Neuronal stem cell (in vitro differentiated cells): ENCODE measurements at regions not wholly inside any gene's neighbourhood (a gene's known extent, or its start where the extent isn't known, plus 50 kb on each side); places are given as distances from the start of the nearest gene placed in this dataset.

Experiments
- DNase-seq: peaks from one replicate; pipeline ENCODE4 v3.0.0-alpha.2; 2013; ENCODE audit warnings: low spot score
- H2AFZ ChIP-seq: one replicate; pipeline ENCODE4 v1.6.1; 2013; ENCODE audit warnings: mild to moderate bottlenecking, low read length, inconsistent platforms
- H2AK5ac ChIP-seq: 2 replicates; pipeline ENCODE4 v1.6.1; 2013; ENCODE audit warnings: low read depth, mild to moderate bottlenecking, inconsistent platforms, low read length, moderate library complexity, mixed read lengths
- H2BK120ac ChIP-seq: 2 replicates; pipeline ENCODE4 v1.6.1; 2013; ENCODE audit warnings: low read depth, mild to moderate bottlenecking, inconsistent platforms, low read length, moderate library complexity, mixed read lengths
- H2BK12ac ChIP-seq: one replicate; pipeline ENCODE4 v1.6.1; 2013; ENCODE audit warnings: low read length, inconsistent platforms
- H2BK15ac ChIP-seq: 2 replicates; pipeline ENCODE4 v1.6.1; 2013; ENCODE audit warnings: mild to moderate bottlenecking, low read length, inconsistent platforms, mixed read lengths
- H2BK5ac ChIP-seq: one replicate; pipeline ENCODE4 v1.6.1; 2013; ENCODE audit warnings: inconsistent platforms, mild to moderate bottlenecking, low read length, moderate library complexity
- H3K14ac ChIP-seq: one replicate; pipeline ENCODE4 v1.6.1; 2013; ENCODE audit warnings: low read length, inconsistent platforms
- H3K18ac ChIP-seq: 2 replicates; pipeline ENCODE4 v1.6.1; 2013; ENCODE audit warnings: low read length, inconsistent platforms
- H3K23ac ChIP-seq: 2 replicates; pipeline ENCODE4 v1.6.1; 2013; ENCODE audit warnings: low read depth, mild to moderate bottlenecking, mixed read lengths, low read length, inconsistent platforms; ENCODE audit not compliant: poor library complexity
- H3K27ac ChIP-seq: replicated peaks from 3 replicates; pipeline ENCODE4 v1.5.1; 2013; ENCODE audit warnings: low read length, inconsistent platforms
- H3K27me3 ChIP-seq, 3 experiments: 2 replicates each; pipeline ENCODE4 v1.6.1; 2013; ENCODE audit warnings: low read length in 3 of 3, mild to moderate bottlenecking in 2 of 3, inconsistent platforms in 1 of 3, low read depth in 1 of 3, mixed read lengths in 1 of 3, moderate library complexity in 1 of 3; ENCODE audit not compliant: control insufficient read depth in 3 of 3, insufficient read depth in 3 of 3
- H3K36me3 ChIP-seq, 2 donors: replicated peaks in 1 of 2; 2 replicates each; pipeline ENCODE4 v1.6.1; 2013; ENCODE audit warnings: low read length in 2 of 2; ENCODE audit not compliant: control insufficient read depth in 2 of 2, insufficient read depth in 2 of 2
- H3K4ac ChIP-seq: 2 replicates; pipeline ENCODE4 v1.6.1; 2013; ENCODE audit warnings: inconsistent platforms, mild to moderate bottlenecking, low read length, moderate library complexity
- H3K4me1 ChIP-seq, 2 donors: 1 replicate in 1 of 2; 2 replicates in 1 of 2; pipeline ENCODE4 v1.6.1; 2013; ENCODE audit warnings: low read length in 2 of 2, low read depth in 1 of 2; ENCODE audit not compliant: control insufficient read depth in 2 of 2, insufficient read depth in 1 of 2
- H3K4me2 ChIP-seq: one replicate; pipeline ENCODE4 v1.6.1; 2013; ENCODE audit warnings: mild to moderate bottlenecking, low read length, inconsistent platforms; ENCODE audit not compliant: insufficient read depth, poor library complexity, severe bottlenecking
- H3K4me3 ChIP-seq, 2 donors: 2 replicates each; pipeline ENCODE4 v1.5.1; 2013; ENCODE audit warnings: low read length in 2 of 2, mild to moderate bottlenecking in 2 of 2, inconsistent platforms in 1 of 2, moderate library complexity in 1 of 2
- H3K79me1 ChIP-seq: one replicate; pipeline ENCODE4 v1.6.1; 2013; ENCODE audit warnings: low read depth, mild to moderate bottlenecking, inconsistent platforms, low read length, moderate library complexity
- H3K9ac ChIP-seq: one replicate; pipeline ENCODE4 v1.6.1; 2013; ENCODE audit warnings: mild to moderate bottlenecking, low read depth, low read length, inconsistent platforms; ENCODE audit not compliant: poor library complexity
- H3K9me3 ChIP-seq, 2 donors: replicated peaks in 1 of 2; 2 replicates each; pipeline versions ENCODE3 to v1.6.1; 2013; ENCODE audit warnings: low read length in 2 of 2, mild to moderate bottlenecking in 2 of 2, inconsistent platforms in 1 of 2, low read depth in 1 of 2, mixed read lengths in 1 of 2, moderate library complexity in 1 of 2; ENCODE audit not compliant: control insufficient read depth in 2 of 2, insufficient read depth in 1 of 2
- H4K8ac ChIP-seq: one replicate; pipeline ENCODE4 v1.6.1; 2013; ENCODE audit warnings: low read depth, mild to moderate bottlenecking, inconsistent platforms, low read length, moderate library complexity
- H4K91ac ChIP-seq: one replicate; pipeline ENCODE4 v1.6.1; 2013; ENCODE audit warnings: low read length, low read depth, mild to moderate bottlenecking, inconsistent platforms; ENCODE audit not compliant: poor library complexity
- WGBS, 2 donors: extraction: QIAGEN DNeasy Blood & Tissue Kit; methylation state at CpG; one replicate each; pipeline ENCODE4 v1.1.7; 2013; ENCODE audit warnings: missing lambda C conversion rate in 2 of 2, mixed read lengths in 1 of 2; ENCODE audit not compliant: insufficient read length in 2 of 2, insufficient replicate concordance in 1 of 2; ENCODE audit errors: extremely low coverage in 2 of 2; 5-methylcytosine and 5-hydroxymethylcytosine counted together

- Histone ChIP-seq H3K4ac (no peak overlapping the region), H3K27me3 (no peaks in the 10 kb centered on the region), H2AFZ (no peak overlapping the region), H4K8ac (no peak overlapping the region), H3K14ac (no peak overlapping the region), H2BK15ac (no peak overlapping the region), H2BK120ac (no peak overlapping the region), H3K79me1 (no peaks in the 10 kb centered on the region), H3K18ac (no peak overlapping the region), H3K23ac (no peak overlapping the region), H2BK5ac (no peak overlapping the region), H3K36me3 (no peaks in the 10 kb centered on the region), H3K4me2 (no peak overlapping the region), H4K91ac (no peak overlapping the region), H3K27ac (no peak overlapping the region), H3K4me3 (no peak overlapping the region), H3K9ac (no peak overlapping the region), H2BK12ac (no peak overlapping the region), H3K4me1 (no peaks in the 10 kb centered on the region), H3K9me3 (no peaks in the 10 kb centered on the region), H2AK5ac (no peak overlapping the region)
- no CpG with 5 or more reads among the region's 2 CpGs for WGBS, 2 donors
- DNase-seq: no peak
Measured at GRCh38 chr2:56703001-56703400, 519.2 kb downstream of the CCDC85A start.

- H2AK5ac ChIP-seq: no peak overlapping the region
- no peak overlapping the region for H3K18ac ChIP-seq
- no peak for DNase-seq
- H2BK5ac ChIP-seq: no peak overlapping the region
- H4K8ac ChIP-seq: no peak overlapping the region
- no peak overlapping the region for H3K27ac ChIP-seq
- no peak overlapping the region for H2BK15ac ChIP-seq
- H2BK12ac ChIP-seq: no peak overlapping the region
- H3K4me1 ChIP-seq: no peaks in the 10 kb centered on the region
- H3K4ac ChIP-seq: no peak overlapping the region
- WGBS, 2 donors: no CpG with 5 or more reads among the region's 2 CpGs
- no peak overlapping the region for H4K91ac ChIP-seq
- no peak overlapping the region for H3K9ac ChIP-seq
- H3K4me3 ChIP-seq: no peak overlapping the region
- no peak overlapping the region for H3K23ac ChIP-seq
- no peaks in the 10 kb centered on the region for H3K27me3 ChIP-seq
- no peak overlapping the region for H2BK120ac ChIP-seq
- H3K36me3 ChIP-seq: no peaks in the 10 kb centered on the region
- H2AFZ ChIP-seq: no peak overlapping the region
- no peak overlapping the region for H3K14ac ChIP-seq
- H3K4me2 ChIP-seq: no peak overlapping the region
- H3K79me1 ChIP-seq: no peaks in the 10 kb centered on the region
- H3K9me3 ChIP-seq: no peaks in the 10 kb centered on the region
Measured at GRCh38 chr2:56705713-56706112, 521.9 kb downstream of the CCDC85A start.

- Histone ChIP-seq H4K8ac (no peak overlapping the region), H2BK12ac (no peak overlapping the region), H3K27ac (no peak overlapping the region), H2BK120ac (no peak overlapping the region), H3K4me3 (no peak overlapping the region), H4K91ac (no peak overlapping the region), H2AK5ac (no peak overlapping the region), H2BK15ac (no peak overlapping the region), H3K9ac (no peak overlapping the region), H3K9me3 (no peaks in the 10 kb centered on the region), H3K14ac (no peak overlapping the region), H3K36me3 (no peaks in the 10 kb centered on the region), H3K23ac (no peak overlapping the region), H3K4ac (no peak overlapping the region), H2BK5ac (no peak overlapping the region), H3K27me3 (no peaks in the 10 kb centered on the region), H3K4me1 (no peaks in the 10 kb centered on the region), H3K4me2 (no peak overlapping the region), H3K18ac (no peak overlapping the region), H2AFZ (no peak overlapping the region), H3K79me1 (no peaks in the 10 kb centered on the region)
- DNase-seq: no peak
- no CpG with 5 or more reads among the region's 3 CpGs for WGBS, 2 donors
Measured at GRCh38 chr2:56707218-56707617, 523.4 kb downstream of the CCDC85A start.

GRCh38 chr2:56707650-56708049 lies 523.9 kb downstream of the CCDC85A start:
- Histone ChIP-seq H4K91ac (no peak overlapping the region), H2BK5ac (no peak overlapping the region), H3K4me2 (no peak overlapping the region), H3K4ac (no peak overlapping the region), H2AFZ (no peak overlapping the region), H2BK15ac (no peak overlapping the region), H2AK5ac (no peak overlapping the region), H3K4me1 (no peaks in the 10 kb centered on the region), H3K27ac (no peak overlapping the region), H2BK120ac (no peak overlapping the region), H3K14ac (no peak overlapping the region), H3K27me3 (no peaks in the 10 kb centered on the region), H3K36me3 (no peaks in the 10 kb centered on the region), H3K4me3 (no peak overlapping the region), H3K9ac (no peak overlapping the region), H3K18ac (no peak overlapping the region), H4K8ac (no peak overlapping the region), H3K79me1 (no peaks in the 10 kb centered on the region), H3K9me3 (no peaks in the 10 kb centered on the region), H2BK12ac (no peak overlapping the region), H3K23ac (no peak overlapping the region)
- no peak for DNase-seq
- no CpG with 5 or more reads among the region's 2 CpGs for WGBS, 2 donors
